ENCODE measurements at regions not wholly inside any gene's neighbourhood (a gene's known extent, or its start where the extent isn't known, plus 50 kb on each side); places are given as distances from the start of the nearest gene placed in this dataset.
"Not testable (repeated sequence)": the region's sequence is repeated elsewhere in the genome, so short reads cannot be mapped to it uniquely, and the experiment has no call there.

DNA sequence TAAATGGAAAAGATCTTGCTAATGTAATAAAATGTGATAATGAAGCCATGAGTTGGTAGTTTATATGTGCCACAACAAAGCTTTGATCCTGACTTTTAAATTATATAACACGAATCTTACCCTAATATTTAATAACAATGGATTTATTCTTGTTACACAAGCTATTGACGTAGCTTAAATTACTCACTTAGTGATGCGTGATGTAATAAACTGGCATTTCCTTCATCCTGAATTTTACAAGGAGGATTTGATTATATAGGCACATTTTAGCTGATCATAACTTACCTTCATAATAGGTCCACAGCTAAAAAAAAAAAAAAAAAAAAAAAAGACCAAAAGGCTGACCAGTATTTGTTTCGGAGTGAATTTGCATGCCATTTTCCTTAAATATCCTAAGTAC is 76.2 kb upstream of the IVNS1ABP start:
- no peak for DNase-seq
- Histone ChIP-seq H3K4me3 (no peak overlapping the region), H3K27ac (no peak overlapping the region), H3K4me1 (no peaks in the 10 kb centered on the region), H3K9me3 (no peaks in the 10 kb centered on the region), H3K27me3 (no peaks in the 10 kb centered on the region), H3K36me3 (no peaks in the 10 kb centered on the region)
- no peak for TF ChIP-seq POLR2A (IDR thresholded peaks at IDR 0.05)
- TF ChIP-seq, protein P1, sequence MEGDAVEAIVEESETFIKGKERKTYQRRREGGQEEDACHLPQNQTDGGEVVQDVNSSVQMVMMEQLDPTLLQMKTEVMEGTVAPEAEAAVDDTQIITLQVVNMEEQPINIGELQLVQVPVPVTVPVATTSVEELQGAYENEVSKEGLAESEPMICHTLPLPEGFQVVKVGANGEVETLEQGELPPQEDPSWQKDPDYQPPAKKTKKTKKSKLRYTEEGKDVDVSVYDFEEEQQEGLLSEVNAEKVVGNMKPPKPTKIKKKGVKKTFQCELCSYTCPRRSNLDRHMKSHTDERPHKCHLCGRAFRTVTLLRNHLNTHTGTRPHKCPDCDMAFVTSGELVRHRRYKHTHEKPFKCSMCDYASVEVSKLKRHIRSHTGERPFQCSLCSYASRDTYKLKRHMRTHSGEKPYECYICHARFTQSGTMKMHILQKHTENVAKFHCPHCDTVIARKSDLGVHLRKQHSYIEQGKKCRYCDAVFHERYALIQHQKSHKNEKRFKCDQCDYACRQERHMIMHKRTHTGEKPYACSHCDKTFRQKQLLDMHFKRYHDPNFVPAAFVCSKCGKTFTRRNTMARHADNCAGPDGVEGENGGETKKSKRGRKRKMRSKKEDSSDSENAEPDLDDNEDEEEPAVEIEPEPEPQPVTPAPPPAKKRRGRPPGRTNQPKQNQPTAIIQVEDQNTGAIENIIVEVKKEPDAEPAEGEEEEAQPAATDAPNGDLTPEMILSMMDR (IDR thresholded peaks at IDR 0.05) = no peak

DNA sequence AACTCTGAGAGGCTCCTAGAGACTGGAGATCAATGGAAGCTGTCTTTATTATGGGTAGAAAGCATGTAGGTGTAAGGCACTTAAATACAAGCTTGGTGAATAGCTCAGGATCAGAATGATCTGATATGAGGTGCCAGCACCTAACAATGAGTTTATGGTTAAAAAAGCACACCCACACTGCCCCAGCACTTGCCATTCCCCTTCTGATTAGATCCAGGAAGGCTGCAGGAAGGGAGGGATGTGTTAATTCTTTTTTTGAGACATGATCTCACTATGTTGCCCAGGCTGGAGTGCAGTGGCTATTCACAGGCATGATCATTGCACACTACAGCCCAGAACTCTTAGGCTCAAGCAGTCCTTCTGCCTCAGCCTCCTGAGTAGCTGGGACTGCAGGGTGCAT is 71.8 kb upstream of the IVNS1ABP start:
- Histone ChIP-seq H3K4me1 (no peaks in the 10 kb centered on the region), H3K9me3 (no peaks in the 10 kb centered on the region), H3K27ac (no peak overlapping the region), H3K4me3 (no peak overlapping the region), H3K27me3 (no peaks in the 10 kb centered on the region), H3K36me3 (no peaks in the 10 kb centered on the region)
- no peak for TF ChIP-seq POLR2A (IDR thresholded peaks at IDR 0.05)
- TF ChIP-seq, protein P1 (IDR thresholded peaks at IDR 0.05) = no peak
- no peak for DNase-seq

DNA sequence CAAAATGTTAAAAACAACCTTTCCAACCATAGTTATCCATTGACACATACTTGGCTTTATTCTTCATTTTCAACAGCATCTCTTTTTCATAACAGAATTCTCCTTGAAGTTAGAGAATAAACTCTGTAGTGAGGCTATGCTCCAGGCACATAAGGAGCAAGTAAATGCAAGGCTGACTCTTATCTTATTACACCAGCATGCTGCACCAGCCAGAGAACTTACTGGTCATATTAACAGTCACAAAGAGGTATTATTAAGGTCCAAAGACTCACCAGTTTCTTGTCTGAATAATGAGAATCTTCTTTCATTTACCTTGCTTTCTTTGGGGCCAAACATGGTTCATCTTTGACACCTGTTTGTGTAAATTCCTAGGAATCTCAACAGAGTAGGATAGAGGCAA is 71.3 kb upstream of the IVNS1ABP start:
- H3K9me3 ChIP-seq = no peaks in the 10 kb centered on the region
- H3K36me3 ChIP-seq = no peaks in the 10 kb centered on the region
- no peaks in the 10 kb centered on the region for H3K27me3 ChIP-seq
- no peak overlapping the region for H3K4me3 ChIP-seq
- DNase-seq = no peak
- no peaks in the 10 kb centered on the region for H3K4me1 ChIP-seq
- TF ChIP-seq, protein P1 (IDR thresholded peaks at IDR 0.05) = no peak
- no peak for TF ChIP-seq POLR2A (IDR thresholded peaks at IDR 0.05)
- H3K27ac ChIP-seq = no peak overlapping the region

DNA sequence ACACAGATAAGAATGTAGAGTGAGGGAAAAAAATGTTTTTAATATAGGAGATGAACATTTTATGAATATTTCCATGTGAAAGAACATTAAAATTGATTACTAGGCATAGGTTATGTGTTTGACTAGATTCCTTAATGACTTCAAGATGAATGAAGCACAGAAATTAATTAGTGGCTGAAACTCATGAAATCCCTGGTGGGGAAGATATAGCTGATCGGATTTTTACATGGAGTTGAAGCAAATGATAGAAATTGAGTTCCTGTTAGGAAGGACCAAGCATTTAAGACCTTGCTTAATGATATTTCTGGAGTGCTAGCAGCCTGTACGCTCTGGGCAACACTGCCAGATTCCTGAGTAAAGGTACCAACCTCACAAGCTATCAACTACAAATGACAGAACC is 68.9 kb upstream of the IVNS1ABP start:
- no peaks in the 10 kb centered on the region for H3K27me3 ChIP-seq

DNA sequence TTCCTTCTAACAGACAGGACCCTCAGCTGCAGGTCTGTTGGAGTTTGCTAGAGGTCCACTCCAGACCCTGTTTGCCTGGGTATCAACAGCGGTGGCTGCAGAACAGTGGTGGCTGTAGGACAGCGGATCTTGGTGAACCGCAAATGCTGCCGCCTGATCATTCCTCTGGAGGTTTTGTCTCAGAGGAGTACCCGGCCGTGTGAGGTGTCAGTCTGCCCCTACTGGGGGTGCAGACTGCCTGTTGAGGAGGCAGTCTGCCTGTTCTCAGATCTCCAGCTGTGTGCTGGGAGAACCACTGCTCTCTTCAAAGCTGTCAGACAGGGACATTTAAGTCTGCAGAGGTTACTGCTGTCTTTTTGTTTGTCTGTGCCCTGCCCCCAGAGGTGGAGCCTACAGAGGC is 66.8 kb upstream of the IVNS1ABP start:
- H3K4me3 ChIP-seq, H3K9me3 ChIP-seq, H3K4me1 ChIP-seq, DNase-seq, H3K27me3 ChIP-seq, H3K36me3 ChIP-seq, H3K27ac ChIP-seq: not testable (repeated sequence)

More for the DNA sequence above, 68.9 kb upstream of the IVNS1ABP start:
- Histone ChIP-seq H3K4me3 (no peak overlapping the region), H3K4me1 (no peaks in the 10 kb centered on the region), H3K9me3 (no peaks in the 10 kb centered on the region), H3K36me3 (no peaks in the 10 kb centered on the region), H3K27ac (no peak overlapping the region)
- DNase-seq = no peak
- TF ChIP-seq, protein P1 (IDR thresholded peaks at IDR 0.05) = no peak
- TF ChIP-seq POLR2A (IDR thresholded peaks at IDR 0.05) = no peak

DNA sequence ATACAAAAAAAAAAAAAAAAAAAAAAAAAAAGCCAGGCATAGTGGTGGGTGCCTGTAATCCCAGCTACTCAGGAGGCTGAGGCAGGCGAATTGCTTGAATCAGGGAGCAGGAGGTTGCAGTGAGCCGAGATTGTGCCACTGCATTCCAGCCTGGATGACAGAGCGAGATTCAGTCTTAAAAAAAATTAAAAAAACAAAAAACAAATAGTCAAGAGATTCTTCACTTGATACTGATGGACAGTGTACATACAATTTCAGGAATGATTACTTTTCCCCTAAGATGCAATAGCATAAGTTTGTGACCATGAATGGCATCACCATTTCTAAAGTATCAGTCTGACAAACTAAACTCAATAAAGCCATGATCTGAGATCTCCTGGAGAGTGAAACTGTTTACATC is 60.8 kb upstream of the IVNS1ABP start:
- Histone ChIP-seq H3K4me1 (no peaks in the 10 kb centered on the region), H3K4me3 (no peak overlapping the region), H3K9me3 (no peaks in the 10 kb centered on the region), H3K27me3 (no peaks in the 10 kb centered on the region), H3K36me3 (no peaks in the 10 kb centered on the region), H3K27ac (no peak overlapping the region)
- DNase-seq = no peak
- TF ChIP-seq, protein P1 (IDR thresholded peaks at IDR 0.05) = no peak
- TF ChIP-seq POLR2A (IDR thresholded peaks at IDR 0.05) = no peak
